Suprapubic skin (tissue), 3 donors: ENCODE measurements at regions not wholly inside any gene's neighbourhood (a gene's known extent, or its start where the extent isn't known, plus 50 kb on each side); places are given as distances from the start of the nearest gene placed in this dataset.

Experiments used
- CTCF ChIP-seq, 2 donors: fragments of 200-600 bp in 1 of 2; fragments of 450-650 bp in 1 of 2; sonication (generic) in 1 of 2; IDR thresholded peaks; one replicate each; pipeline ENCODE4 v1.5.1; 2016 to 2019; ENCODE audit warnings: antibody characterized with exemption in 2 of 2, mild to moderate bottlenecking in 1 of 2, moderate library complexity in 1 of 2
- POLR2A ChIP-seq, 2 donors: fragments of 450-650 bp; IDR thresholded peaks; one replicate each; pipeline ENCODE4 v1.6.1; 2017; ENCODE audit warnings: antibody characterized with exemption in 2 of 2, mild to moderate bottlenecking in 2 of 2, moderate library complexity in 2 of 2

- TF ChIP-seq CTCF (IDR thresholded peaks at IDR 0.05) (no peak), POLR2A (IDR thresholded peaks at IDR 0.05) (no peak)
These were observed 123.0 kb downstream of the CD83 start for GRCh38 chr6:14240411-14241166.
